Activated T-cell treated with anti-CD3 and anti-CD28 coated beads, Interleukin-2, amount 50 U/mL, for 4 hours (primary cell): ENCODE measurements at regions not wholly inside any gene's neighbourhood (a gene's known extent, or its start where the extent isn't known, plus 50 kb on each side); places are given as distances from the start of the nearest gene placed in this dataset.

Experiments used
- ATAC-seq, 2 donors: fragments of 200-7000 bp; cut with Tn5 transposase; one replicate each; pipeline ENCODE4 v1.10.0; 2021
- DNase-seq: peaks from one replicate; pipeline ENCODE4 v3.0.0-alpha.2; 2020
- H3K27me3 Mint-ChIP-seq: one replicate; pipeline ENCODE4 v1.8.0; 2021; ENCODE audit warnings: low read depth, mixed read lengths
- H3K36me3 Mint-ChIP-seq: one replicate; pipeline ENCODE4 v1.8.0; 2022; ENCODE audit warnings: mixed read lengths; ENCODE audit not compliant: insufficient read depth
- H3K4me1 Mint-ChIP-seq: one replicate; pipeline ENCODE4 v1.8.0; 2021; ENCODE audit warnings: low read depth, mixed read lengths
- H3K4me3 Mint-ChIP-seq: one replicate; pipeline ENCODE4 v1.8.0; 2021; ENCODE audit warnings: mild to moderate bottlenecking, moderate library complexity, mixed read lengths
- H3K9me3 Mint-ChIP-seq: one replicate; pipeline ENCODE4 v1.8.0; 2021; ENCODE audit warnings: mixed read lengths

- Mint-ChIP-seq H3K9me3 (no peaks in the 10 kb centered on the region), H3K4me1 (peaks cover 22% of the 10 kb centered on the region), H3K36me3 (no peaks in the 10 kb centered on the region), H3K4me3 (peak overlapping the region; percentile 54), H3K27me3 (peaks cover 29% of the 10 kb centered on the region)
- DNase-seq (no peak), ATAC-seq (peak; percentile 84 to 92)
Measured at GRCh38 chr9:86405926-86406325, 51.7 kb upstream of the TUT7 start.

GRCh38 chr9:86405086-86405491 is 50.9 kb upstream of the TUT7 start:
- ATAC-seq (no peak), DNase-seq (no peak)
- H3K27me3 Mint-ChIP-seq = peaks cover 27% of the 10 kb centered on the region
- H3K9me3 Mint-ChIP-seq = no peaks in the 10 kb centered on the region
- no peaks in the 10 kb centered on the region for H3K36me3 Mint-ChIP-seq
- peaks cover 22% of the 10 kb centered on the region for H3K4me1 Mint-ChIP-seq
- no peak overlapping the region for H3K4me3 Mint-ChIP-seq
